ENCODE measurements at regions not wholly inside any gene's neighbourhood (a gene's known extent, or its start where the extent isn't known, plus 50 kb on each side); places are given as distances from the start of the nearest gene placed in this dataset.

GRCh38 chr1:173314656-173315055 is 107.5 kb upstream of the TNFSF4 start (continued):
- no peak for TF ChIP-seq CHD7 (IDR thresholded peaks at IDR 0.05; ENCODE audit: insufficient replicate concordance, low read length)
- TF ChIP-seq MAX (IDR thresholded peaks at IDR 0.05), result no peak
- no peak for TF ChIP-seq SIN3A (conservative IDR thresholded peaks at IDR 0.05 in 1 of 2, IDR thresholded peaks at IDR 0.05 in 1 of 2; ENCODE audit: low read depth in 1 of 2, low read length in 2 of 2)
- TF ChIP-seq YY1 (IDR thresholded peaks at IDR 0.05; ENCODE audit: low read depth, low read length), result no peak
- TF ChIP-seq PHF8 (conservative IDR thresholded peaks at IDR 0.05; ENCODE audit: low read depth, low read length), result no peak

Measured in H1 (cell line).